Cardiac fibroblast (primary cell): ENCODE measurements at regions not wholly inside any gene's neighbourhood (a gene's known extent, or its start where the extent isn't known, plus 50 kb on each side); places are given as distances from the start of the nearest gene placed in this dataset.

Experiments
- DNase-seq, 2 donors: peaks; one replicate each; pipeline versions ENCODE4 v3.0.0 to v3.0.0-alpha.2; 2010; ENCODE audit warnings: low read depth in 2 of 2
- H3K4me3 ChIP-seq, 2 donors: replicated peaks in 1 of 2; 1 replicate in 1 of 2; 2 replicates in 1 of 2; pipeline ENCODE4 v1.5.1; 2011; ENCODE audit warnings: low read depth in 2 of 2, low read length in 2 of 2, mild to moderate bottlenecking in 2 of 2, moderate library complexity in 1 of 2
- CTCF ChIP-seq: IDR thresholded peaks from one replicate; pipeline ENCODE4 v1.5.1; 2011; ENCODE audit warnings: low read depth, mild to moderate bottlenecking, low read length, inconsistent platforms

- TF ChIP-seq CTCF = no peak
- no peak overlapping the region for H3K4me3 ChIP-seq
- DNase-seq = peak in 1 of 2 donors; percentile 20
Observed at GRCh38 chr17:72514321-72514861, 393.6 kb downstream of the SOX9 start.

DNA sequence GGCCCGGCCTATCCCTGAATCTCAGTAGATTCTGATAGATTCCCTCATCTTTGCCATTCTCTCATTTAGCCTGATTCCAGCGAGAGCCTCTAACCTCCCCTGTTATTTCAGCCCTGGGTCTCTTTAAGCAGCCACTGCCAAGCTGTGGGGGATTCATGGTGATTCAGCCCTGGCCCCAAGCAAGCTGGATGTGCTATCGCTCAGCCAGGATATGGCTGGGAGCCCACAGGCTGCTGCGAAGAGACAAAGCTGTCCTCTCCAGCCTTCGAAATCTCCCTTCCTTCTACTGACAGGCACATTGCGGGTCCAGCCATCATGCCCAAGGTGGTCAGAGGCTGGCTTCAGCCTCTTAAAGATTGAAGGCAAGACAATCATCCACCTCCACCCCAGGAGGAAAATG is 394.1 kb downstream of the SOX9 start:
- DNase-seq = peak; percentile 62 to 85
- TF ChIP-seq CTCF = no peak
- no peak overlapping the region for H3K4me3 ChIP-seq

DNA sequence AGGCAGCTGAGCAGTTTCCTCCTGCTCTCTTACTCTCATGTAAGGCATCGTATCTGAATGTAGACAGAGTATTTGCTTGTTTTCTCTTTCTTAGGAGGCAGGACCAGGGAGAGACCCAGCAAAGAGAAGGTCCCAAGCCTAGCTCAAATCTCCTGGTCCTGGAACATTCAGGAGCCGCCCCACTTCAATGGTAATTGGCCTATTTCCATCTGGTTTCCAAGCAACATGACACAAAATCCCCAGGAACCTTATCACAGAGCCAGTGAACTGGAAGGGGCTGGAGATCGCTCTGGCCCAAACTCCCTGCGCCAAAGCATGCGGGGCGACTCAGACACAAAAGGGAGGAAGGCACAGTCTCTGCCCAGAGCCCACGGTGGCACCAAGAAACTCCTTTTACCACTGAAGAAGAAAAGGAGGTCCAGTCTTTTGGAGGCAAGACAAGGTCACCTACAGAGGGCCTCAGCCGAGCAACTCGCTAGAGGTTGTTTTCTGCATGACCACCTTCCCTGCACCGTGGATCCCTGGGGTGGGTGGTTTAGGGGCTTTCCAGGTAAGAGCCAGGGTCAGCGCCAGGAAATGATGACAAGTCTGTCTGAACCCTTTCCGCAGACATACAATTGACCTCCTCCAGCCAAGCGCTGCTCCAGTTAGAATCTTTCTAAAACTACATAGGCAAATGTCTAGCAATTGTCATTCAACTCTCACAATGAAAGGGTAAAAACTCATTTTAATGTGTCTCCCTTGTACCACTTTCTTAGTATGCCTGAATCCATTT is 394.7 kb downstream of the SOX9 start:
- TF ChIP-seq CTCF = no peak
- DNase-seq = peak; percentile 51 to 82
- no peak overlapping the region for H3K4me3 ChIP-seq

GRCh38 chr17:72516772-72517399 is 396.1 kb downstream of the SOX9 start:
- peak overlapping the region in 1 of 2 donors; percentile 15 for H3K4me3 ChIP-seq
- no peak for TF ChIP-seq CTCF
- DNase-seq = peak; percentile 51 to 56

DNA sequence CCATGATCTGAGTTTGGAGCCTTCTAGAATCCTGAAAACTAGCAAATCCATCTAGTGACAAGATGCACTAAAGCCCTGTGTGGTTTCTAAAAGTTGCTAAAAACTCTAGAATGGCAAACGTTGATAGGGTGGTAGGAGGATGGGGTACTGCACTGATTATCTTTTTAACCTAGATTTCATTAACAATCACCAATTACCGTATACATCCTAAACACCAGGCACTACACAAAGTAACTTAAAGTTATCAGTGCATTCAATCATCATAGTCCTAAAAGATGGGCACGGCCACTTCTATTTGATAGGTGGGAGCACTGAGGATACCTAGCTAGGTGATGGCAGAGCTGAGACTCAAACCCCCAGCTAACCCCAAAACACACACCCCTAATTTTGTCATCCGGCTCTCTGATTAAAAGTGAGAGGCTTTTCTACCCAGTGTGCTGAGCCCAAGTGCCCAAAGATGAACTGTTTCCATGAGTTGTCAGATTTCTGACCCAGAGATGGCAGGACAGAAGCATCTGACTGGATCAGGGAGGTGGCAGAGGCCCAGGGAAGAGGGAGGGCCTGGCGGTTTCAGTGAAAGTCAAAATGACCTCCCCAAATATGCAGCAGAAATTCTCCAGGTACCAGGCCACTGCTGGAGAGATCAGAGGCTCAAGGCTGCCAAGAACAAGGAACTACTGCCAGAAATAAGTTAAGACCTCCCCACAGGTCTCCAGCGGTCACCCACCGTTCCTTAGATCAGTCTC is 396.8 kb downstream of the SOX9 start:
- H3K4me3 ChIP-seq = no peak overlapping the region
- TF ChIP-seq CTCF = no peak

GRCh38 chr17:72518159-72518732 is 397.4 kb downstream of the SOX9 start:
- no peak overlapping the region for H3K4me3 ChIP-seq
- no peak for TF ChIP-seq CTCF
- no peak for DNase-seq

More for the DNA sequence above, 396.8 kb downstream of the SOX9 start:
- DNase-seq = no peak
